GM19025 (cell line): ENCODE measurements at regions not wholly inside any gene's neighbourhood (a gene's known extent, or its start where the extent isn't known, plus 50 kb on each side); places are given as distances from the start of the nearest gene placed in this dataset.
"Not testable (repeated sequence)": the region's sequence is repeated elsewhere in the genome, so short reads cannot be mapped to it uniquely, and the experiment has no call there.

Source experiments
- ATAC-seq: cut with Tn5 transposase; IDR thresholded peaks from one replicate; pipeline ENCODE4 v1.9.1; 2021; ENCODE audit warnings: mild to moderate bottlenecking, low read depth, moderate library complexity; ENCODE audit not compliant: unreplicated experiment

- no peak for ATAC-seq
Observed at GRCh38 chr4:123127218-123127617, 204.8 kb upstream of the NUDT6 start.

DNA sequence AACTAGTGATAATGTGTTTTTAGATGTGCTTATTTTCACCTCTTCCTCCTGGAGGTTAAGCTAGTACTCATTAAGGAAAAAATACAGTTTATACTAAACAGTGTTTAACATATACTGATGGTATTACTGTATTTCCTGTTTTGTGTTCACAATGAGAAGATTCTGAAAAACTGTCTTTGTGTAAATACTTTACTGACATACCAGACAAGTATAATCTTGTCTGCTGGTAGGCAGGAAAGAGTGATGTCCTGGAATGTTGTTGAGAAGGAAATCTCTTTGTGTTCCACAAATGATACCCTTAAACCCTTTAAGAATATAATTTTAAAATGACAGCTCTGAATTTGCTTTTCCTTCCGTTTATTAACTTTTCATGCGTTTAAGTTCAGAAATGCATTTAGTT lies 205.5 kb upstream of the NUDT6 start:
- no peak for ATAC-seq

DNA sequence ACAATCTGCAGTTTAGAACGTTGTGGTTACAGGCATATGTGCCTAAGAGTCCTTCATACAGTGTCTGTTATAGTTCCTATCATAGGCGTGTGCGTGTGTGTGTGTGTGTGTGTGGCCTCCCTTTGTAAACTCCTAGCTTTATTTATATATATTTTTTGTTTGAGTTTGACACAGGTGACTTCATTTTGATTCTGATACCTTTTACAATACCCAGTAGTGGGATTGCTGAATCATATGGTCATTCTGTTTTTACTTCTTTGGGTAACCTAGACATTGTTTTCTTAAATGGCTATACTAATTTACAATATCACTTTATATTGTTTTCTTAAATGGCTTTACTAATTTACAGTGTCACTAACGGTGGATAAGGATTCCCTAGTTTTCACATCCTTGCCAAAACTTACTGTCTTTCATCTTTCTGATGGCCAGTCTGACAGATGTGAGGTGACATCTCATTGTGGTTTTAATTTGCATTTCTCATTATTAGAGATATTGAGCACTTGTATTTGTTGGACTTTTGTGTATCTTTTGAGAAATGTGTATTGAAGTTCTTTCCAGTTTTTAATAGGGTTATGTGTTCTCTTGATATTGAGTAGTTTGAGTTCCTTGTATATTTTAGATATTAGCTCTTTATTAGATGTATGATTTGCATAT lies 211.1 kb upstream of the NUDT6 start:
- peak; percentile 66 for ATAC-seq

DNA sequence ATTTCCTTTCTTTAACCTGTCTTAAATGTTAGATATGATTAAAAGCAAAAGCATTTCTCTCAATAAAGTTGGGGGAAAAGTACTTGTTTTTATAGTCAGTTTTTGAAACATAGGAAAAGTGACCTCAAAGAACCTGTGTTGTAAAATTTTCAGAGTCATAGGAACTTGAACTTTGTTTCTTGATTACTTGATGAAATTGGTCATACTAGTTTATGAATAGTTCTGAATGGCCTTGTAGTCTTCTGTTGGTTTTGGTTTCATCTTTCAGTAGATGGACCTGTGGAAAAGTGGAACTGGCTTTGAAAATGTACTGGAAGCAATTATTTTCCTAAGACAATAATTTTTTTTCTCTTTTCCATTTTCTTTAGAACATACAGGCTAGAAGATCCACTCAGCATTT lies 222.2 kb upstream of the NUDT6 start:
- ATAC-seq, result no peak

DNA sequence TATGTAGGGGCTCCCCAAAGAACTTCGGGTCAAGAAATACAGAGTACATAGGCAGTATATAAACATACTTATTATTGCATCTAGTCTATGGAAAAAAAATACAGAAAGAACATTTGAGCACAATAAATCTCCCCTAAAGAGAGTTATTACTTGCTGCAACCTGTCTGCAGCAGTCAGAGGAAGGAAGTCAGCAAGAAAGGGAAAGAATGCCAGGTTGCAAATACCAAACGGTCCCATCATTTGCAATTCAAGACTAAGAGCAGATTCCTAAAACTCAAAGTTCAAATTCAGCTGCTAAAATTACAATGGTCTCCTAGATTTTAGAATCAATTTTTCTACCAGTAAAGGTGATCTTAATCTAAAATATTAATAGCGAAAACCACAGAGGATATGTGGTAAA lies 236.2 kb upstream of the NUDT6 start:
- no peak for ATAC-seq

DNA sequence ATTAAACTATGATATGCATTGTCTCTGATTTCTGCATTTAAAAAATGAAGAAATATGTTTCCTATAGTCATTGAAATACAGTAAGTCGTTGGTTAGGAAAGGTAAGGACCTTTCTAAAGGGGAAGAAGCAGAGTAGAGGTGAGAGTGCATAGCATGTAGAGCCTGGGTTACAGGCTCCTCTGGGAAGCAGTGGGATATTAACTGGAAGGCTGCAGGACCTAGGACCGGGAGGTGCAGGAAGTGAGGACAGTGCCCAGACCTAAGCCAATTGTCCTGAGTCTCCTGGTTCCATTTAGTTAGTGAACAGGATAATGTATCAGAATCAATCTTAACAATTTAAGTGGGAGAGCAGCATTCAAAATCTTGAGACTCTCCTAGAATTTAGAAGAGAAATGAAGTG lies 237.1 kb upstream of the NUDT6 start:
- no peak for ATAC-seq

- ATAC-seq, result no peak
Observed at GRCh38 chr4:123162859-123163258, 233.7 kb upstream of the SPRY1 start.

DNA sequence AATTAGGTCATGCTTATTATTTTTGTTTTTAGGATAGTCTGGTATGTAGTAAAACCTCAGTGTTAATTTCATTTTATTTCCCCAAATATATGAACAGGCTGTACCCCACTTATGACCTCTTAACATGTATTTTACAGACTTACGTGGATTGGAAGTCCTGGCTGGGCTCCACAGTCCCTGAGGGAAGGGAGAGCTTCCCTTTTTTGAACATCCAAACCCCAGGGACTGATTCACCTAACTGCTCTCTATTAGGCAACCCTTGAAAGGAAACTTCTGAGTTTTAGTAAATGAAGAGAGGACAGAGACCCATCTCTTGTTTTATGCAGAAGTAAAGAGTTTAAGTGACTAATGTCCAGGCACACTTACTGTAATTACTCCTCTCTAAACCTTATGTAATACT lies 233.1 kb upstream of the SPRY1 start:
- ATAC-seq, result no peak

GRCh38 chr4:123166023-123166422 lies 230.6 kb upstream of the SPRY1 start:
- no peak for ATAC-seq

DNA sequence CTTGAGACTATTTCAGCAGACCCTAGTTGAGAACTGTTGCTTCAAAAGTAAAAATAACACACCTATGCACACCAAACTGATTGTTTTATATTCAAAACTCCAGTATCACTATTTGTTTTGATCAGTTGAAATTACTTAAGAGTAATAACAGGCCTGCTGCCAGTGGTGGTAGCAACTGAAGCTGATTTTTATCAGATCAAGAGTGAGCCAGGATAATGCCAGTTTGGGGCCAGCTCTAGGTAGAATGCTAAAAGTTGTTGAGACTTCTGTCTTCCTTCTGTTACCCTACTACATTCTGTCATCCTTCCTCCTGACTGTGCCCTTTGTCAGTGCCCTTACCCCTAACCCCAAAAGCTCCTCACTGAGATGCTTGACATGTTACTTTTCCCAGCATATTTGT lies 228.7 kb upstream of the SPRY1 start:
- ATAC-seq, result no peak

DNA sequence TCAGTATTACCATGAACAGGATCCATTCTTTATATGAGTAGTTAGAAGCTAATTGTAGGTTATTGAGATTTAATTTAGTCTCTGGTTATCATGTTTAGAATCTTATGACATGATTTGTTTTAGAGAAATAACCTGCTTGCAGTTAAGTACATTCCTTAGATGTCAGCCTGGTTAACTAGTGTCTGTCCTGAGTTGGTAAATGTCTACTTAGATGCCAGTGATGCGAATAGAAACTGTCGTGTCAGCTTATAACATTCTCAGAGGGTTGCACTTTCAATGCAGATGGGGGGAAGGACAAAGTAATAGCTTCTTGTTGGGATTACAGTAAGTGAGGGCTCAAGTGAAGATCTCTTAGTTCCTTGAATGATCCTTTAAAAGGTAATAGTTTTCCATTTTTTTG lies 227.8 kb upstream of the SPRY1 start:
- ATAC-seq, result no peak

DNA sequence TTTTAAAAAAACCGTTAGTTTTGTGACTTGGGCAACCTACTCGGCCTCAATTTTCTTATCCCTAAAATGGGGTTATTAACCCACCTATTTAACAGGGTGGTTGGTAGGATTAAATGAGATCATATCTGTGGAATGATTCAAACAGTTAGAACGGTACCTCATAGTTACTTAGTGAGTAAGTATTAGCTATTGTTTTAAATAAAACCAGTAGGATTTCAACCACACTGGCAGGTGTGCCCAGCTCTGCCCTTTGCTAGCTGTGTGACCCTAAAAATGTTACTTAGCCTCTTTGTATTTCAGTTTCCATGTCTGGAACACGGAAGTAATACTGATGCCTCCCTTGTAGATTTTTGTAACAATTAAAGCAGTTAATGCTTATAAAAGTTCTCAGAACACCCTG lies 225.8 kb upstream of the SPRY1 start:
- no peak for ATAC-seq

DNA sequence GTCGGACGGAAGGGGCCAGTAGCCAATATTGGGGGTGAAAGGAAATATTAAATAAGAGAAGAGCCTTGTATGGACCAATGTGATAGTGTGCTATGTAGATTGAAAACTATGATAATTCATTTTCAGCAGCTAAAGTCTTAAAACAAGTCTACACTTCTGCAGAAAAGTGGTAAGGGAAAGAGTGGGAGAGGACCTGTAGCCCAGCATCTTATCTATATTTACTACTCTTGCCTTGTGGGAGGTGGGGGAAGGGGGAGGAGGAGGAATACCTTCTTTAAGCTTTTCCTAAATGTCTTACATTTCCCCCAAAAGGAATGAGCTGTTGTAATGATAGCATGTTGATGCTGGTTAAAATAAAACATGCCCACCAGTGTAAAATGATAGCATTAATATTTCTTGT lies 220.0 kb upstream of the SPRY1 start:
- ATAC-seq, result no peak

GRCh38 chr4:123182289-123182688 lies 214.3 kb upstream of the SPRY1 start:
- ATAC-seq, result no peak

- ATAC-seq, result no peak
Observed at GRCh38 chr4:123183308-123183707, 213.3 kb upstream of the SPRY1 start.

DNA sequence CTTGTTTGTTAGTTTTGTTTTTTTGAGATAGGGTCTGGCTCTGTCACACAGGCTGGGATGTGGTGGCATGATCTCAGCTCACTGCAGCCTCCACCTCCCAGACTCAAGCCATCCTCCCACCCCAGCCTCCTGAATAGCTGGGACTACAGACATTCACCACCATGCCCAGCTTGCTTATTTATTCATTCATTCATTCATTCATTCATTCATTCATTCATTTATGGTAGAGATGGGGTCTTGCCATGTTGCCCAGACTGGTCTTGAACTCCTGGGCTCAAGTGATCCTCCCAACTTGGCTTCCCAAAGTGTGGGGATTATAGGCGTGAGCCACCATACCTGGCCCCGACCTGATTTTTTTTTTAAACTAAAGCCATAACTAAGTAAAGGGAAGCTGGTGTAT lies 212.8 kb upstream of the SPRY1 start:
- ATAC-seq, result not testable (repeated sequence)

GRCh38 chr4:123186731-123187130 lies 209.9 kb upstream of the SPRY1 start:
- ATAC-seq, result no peak

- ATAC-seq, result no peak
Observed at GRCh38 chr4:123190176-123190575, 206.4 kb upstream of the SPRY1 start.

DNA sequence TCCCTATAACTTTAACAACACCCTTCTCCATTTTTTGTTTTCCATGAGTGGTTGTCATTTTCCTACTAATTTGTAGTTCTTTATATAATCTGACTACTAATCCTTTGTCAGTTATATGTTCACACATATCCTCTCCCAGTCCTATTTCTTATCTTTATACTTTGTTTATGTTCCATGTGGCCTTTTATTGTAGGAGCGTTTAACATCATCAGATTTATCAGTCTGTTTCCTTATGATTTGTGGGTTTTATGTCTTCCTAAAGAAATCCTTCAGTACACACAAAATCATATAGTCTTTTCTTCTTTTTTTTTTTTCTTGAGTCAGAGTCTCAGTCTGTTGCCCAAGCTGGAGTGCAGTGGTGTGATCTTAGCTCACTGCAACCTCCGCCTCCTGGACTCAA lies 204.9 kb upstream of the SPRY1 start:
- no peak for ATAC-seq

- no peak for ATAC-seq
Observed at GRCh38 chr4:123193802-123194367, 202.7 kb upstream of the SPRY1 start.

DNA sequence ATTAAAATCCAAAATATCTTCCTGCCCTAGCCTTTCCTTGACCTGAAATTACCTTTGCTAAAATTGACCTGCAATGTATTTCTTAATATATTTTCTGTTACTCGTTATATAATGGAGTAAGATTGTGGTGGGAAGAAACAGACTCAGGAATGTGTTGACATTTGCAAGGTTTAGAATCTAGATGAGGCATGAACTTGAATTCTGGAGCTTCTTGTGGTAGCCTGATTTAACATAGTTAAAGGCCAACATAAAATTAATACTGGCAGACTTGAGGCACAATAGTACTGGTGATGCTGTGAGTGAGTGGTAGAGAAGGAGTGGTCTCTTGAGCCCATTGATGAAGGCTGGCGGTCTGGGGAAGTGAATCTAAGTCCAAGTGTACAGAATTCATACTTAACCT lies 197.9 kb upstream of the SPRY1 start:
- no peak for ATAC-seq

DNA sequence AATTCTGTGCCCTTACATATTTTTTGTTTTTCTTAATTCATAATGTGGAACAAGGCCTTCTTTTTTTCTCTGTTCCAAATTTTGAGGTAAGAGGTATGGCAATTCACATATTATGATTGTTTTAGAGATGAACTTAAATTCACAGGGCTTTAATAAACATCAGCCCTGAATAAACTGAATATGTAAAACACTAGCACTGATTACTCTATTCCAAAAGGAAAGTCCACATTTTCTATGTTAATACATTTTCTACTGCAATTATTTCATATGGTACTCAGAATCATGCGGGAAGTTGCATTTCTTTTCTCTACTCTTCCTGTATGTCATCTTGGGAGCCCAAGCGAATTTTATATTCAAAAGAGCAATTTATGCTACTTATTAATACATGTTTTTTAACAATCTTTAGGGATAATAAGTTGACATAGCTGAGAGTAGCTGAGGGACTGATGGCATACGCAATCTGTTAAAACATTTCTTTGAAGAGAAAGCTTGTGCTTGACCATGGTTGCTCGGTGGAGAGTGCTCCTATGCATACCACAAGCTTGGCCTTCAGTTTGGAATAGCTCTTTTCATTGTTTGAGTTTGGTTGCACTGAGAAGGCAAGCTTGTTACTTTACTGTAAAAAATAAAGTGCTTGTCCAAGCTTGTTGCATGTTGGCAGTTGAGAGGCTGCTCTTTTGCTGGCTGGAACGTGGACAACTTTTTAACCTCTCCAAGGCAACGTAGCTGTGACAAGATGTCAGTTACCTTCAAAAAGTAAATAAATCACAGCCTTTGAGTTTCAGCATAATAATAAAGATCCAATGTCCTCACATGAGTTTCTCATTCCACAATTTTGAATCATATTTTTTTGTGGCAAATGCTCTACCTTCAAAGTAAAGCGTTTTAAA lies 196.3 kb upstream of the SPRY1 start:
- no peak for ATAC-seq
